HG02759 (cell line): ENCODE measurements at regions not wholly inside any gene's neighbourhood (a gene's known extent, or its start where the extent isn't known, plus 50 kb on each side); places are given as distances from the start of the nearest gene placed in this dataset.
"Not testable (repeated sequence)": the region's sequence is repeated elsewhere in the genome, so short reads cannot be mapped to it uniquely, and the experiment has no call there.

Experiments
- ATAC-seq: cut with Tn5 transposase; IDR thresholded peaks from one replicate; pipeline ENCODE4 v1.9.1; 2021; ENCODE audit warnings: mild to moderate bottlenecking, moderate library complexity; ENCODE audit not compliant: unreplicated experiment

DNA sequence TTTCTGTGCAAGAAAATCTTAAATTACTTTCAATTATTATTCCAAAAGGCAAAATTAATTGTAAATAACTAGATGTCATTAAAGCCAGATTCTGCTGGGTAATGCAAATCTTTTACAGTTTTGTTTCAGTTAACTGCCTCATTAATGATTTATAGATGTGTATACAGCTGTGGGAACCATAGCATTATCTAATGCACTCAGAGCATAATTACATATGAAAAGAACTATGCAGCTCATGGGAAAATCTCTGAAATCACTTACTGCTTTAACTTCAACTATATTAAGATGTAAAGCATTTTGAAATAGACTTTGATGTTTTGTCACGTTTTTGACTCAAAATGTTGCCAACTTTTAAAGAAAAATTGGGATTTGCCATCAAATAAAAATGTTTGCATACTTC lies 630.3 kb upstream of the KLHL4 start:
- no peak for ATAC-seq

DNA sequence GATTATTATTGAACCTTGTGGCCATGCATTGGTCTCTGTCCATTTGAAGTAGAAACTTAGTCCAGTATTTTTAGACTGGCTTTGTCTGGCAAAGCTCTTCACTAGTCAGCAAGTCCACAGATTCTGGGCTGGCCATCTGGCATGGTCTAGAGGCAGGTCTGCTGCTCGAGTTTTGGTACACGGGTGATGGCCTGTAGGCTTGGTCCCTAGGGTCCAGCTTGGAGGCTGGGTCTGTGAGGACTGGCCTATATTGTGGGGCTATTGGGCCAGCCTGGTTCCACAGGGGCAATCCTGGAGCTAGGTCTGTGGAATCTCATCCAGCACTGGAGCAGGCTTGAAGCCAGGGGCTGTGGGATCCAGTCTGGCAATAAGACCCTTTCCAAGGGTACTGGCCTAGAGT lies 607.6 kb upstream of the KLHL4 start:
- ATAC-seq: no peak

DNA sequence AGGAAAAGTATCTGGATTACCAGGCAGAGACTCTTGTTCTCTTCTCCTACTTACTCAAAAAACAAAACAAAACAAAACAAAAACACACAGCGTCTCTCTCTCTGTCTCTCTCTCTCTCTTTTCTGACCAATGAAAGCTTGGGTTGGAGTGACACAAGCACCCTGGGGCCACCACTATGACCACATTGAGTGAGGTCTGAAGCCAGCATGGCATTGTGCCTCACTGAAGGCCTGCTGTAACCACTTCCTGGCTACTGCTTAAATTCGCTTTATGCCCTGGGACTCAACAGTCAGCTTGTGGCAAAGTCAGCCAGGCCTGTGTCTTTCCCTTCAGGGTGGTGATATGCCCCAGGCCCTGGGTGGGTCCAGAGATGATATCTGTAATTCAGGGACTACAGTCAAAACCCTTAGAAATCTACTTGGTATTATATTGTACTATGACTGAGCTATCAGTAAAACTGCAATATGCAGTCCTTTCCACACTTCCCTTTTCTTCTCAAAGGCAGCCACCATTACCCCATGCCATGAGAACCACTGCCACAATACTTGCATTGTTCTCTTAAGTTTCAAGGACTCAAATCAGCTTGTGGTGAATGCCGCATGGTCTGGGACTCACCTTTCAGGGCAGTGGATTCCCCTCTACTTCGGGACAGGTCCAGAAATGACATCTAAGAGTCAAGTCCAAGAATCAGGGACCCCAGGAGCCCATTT lies 606.8 kb upstream of the KLHL4 start:
- ATAC-seq: no peak

DNA sequence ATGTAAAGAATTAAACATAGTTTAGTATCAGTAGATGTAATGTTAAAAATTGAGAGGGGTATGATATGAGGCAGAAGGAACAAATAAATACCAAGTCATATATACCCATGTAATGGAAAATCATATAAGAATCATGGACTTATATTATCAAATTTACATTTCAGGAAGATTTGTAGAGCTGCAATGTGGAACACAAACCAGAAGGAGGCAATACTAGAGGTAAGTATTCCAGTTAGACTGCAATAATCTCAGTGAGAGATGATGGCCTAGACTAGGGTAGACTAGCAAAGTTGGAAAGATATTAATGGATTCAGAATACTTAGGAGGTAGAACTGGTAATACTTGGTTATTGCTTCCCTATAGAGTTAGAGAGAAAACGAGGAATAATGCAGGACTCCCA lies 603.0 kb upstream of the KLHL4 start:
- no peak for ATAC-seq

DNA sequence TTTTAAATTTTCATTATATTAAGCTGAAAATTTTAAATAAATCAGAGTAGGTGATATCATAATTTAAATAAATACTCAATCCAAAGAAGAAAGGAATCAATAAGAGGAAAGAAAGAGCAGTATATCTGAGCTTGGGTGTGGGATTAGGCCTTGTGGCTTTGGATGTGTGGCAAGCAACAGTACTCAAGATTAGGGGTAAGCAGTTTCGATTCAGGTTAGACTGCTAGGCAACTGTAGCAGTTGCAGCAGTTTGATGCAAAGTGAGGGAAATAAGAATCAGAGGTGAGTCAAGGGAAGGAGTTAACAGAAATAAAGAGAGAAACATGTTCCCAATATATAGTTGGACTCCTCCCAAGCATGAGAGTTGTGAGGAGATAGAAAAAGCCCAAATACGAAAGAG lies 599.6 kb upstream of the KLHL4 start:
- ATAC-seq: no peak

DNA sequence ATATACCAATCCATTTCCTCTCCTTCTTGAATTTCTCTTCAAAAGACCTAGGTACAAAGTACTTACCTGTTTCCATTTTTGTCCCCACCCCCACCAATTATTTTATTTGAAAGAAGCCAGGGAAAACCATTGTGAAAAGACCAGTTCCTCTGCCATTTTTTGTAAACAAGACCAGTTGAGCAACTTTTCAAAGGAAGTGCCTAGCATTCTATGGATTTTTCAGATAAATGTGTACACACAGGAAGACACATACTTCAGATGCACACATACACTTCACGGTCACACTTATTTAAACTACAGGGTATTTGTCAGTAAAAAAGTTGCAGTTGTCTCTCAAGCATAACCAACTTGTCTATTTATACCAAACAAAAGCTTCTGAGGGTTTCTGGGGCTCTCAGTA lies 587.2 kb upstream of the KLHL4 start:
- ATAC-seq: no peak

DNA sequence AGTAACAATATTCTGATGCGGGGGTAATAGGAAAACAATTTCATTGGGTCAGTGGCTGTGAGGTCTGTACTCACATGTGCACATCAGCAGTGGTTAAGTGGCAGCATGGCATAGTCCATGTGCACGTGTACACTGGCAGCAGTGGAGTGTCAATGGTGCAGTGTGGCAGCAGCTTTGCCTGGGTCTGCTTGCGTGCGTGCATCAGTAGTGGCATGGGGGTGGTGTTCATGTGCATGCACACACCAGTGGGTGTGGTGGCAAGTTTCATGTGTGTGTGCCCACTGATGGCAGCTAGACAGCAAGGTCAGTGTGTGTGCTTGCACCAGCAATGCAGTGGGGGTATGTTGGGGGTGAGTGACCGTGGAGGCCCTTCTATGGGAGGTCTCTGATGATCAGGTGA lies 581.6 kb upstream of the KLHL4 start:
- ATAC-seq: no peak

DNA sequence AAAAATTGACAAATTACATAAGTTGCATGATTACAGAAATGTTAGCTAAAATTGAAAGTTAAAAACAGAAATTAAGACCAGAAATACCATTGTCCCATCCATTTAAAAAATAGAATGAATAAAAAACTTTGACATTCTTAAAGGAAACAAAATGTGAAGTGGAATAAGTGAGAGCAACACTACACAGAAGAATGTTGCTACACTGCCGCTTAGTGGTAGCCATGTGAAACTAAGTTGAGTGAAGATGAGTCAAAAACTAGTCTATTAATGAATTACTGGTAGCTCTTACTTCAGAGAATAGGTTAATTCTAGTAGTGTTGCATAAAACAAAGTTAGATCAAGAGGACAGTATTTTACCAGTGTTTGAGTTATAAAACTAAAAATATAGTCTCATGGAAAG lies 571.0 kb upstream of the KLHL4 start:
- ATAC-seq: peak; percentile 78

DNA sequence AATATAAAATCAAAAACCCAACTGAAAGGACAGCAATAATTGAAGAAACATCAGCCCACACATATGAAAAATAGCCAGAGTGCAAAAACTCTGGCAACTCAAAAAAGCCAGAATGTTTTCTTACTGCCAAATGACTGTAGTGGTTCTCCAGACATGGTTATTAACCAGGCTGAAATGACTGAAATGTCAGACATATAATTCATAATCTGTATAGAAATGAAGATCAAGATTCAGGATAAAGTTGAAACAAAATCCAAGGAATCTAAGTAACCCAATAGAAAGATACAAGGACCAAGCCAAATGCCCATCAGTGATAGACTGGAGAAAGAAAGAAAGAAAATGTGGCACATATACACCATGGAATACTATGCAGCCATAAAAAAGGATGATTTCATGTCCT lies 553.3 kb upstream of the KLHL4 start:
- ATAC-seq: no peak

DNA sequence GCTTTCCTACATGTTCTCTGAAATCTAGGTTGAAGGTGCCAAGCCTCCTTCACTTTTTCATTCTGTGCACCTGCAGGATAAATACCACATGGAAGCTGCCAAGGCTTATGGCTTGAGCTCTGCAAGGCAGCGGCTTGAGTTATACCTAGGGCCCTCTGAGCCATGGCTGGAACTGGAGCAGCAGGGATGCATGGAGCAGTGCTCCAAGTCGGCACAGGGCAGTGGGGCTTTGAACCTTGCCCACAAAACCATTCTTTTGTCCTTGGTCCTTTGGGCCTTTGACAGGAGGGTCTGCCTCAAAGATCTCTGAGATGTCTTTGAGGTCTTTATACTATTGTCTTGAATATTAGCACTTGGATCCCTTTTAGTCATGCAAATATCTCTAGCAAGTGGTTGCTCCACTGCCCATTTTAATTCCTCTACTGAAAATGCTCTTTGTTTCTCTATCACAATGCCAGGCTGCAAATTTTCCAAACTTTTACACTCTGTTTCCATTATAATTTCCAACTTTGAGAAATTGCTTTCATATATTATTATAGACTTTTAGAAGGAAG lies 536.2 kb upstream of the KLHL4 start:
- ATAC-seq: no peak

DNA sequence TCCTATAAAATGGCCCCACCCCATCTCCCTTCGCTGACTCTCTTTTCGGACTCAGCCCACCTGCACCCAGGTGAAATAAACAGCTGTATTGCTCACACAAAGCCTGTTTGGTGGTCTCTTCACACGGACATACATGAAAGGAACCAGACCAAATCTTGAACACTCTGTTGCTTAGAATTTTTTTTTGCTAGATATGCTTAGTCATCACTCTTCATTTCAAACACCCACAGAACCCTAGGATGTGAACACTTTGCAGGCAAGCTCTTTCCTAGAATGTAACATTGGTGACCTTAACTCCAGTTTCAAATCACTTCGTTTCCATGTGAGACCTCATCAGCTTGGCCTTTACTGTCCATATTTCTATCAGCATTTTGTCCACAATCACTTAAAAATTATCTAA lies 530.3 kb upstream of the KLHL4 start:
- not testable (repeated sequence) for ATAC-seq

DNA sequence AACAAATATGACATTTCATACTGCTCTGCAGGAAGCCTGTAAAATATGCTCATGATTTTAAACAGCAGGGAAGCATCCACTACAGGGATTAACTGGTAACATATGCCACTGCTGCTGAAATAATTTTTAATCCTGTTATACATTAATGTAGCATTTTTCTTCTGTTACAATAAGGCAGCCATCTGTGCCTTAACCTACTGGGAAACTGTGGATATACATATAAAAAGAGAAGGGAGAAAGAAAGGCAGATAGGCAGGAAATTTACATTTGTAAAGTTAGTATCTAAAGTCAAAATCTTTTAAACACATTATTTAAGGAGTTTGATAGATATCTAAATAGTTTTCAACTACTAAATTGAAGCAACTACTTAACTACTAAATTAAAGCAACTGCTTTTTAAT lies 514.6 kb upstream of the KLHL4 start:
- no peak for ATAC-seq

DNA sequence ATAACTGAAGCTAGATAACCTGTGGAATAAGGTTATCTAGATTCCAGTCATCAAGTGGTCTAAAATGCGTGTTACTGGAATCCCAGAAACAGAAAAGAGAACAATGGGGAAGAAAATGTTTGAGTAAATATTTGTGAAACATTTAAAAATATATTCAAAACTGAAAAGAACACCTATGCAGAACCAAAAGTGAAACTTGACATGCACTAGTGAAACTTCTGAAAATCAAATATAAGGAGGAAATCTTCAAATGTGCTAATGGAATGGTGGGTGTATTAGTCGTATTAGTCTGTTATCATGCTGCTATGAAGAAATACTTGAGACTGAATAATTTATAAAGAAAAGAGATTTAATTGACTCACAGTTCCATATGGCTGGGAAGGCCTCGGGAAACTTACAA lies 512.4 kb upstream of the KLHL4 start:
- no peak for ATAC-seq

DNA sequence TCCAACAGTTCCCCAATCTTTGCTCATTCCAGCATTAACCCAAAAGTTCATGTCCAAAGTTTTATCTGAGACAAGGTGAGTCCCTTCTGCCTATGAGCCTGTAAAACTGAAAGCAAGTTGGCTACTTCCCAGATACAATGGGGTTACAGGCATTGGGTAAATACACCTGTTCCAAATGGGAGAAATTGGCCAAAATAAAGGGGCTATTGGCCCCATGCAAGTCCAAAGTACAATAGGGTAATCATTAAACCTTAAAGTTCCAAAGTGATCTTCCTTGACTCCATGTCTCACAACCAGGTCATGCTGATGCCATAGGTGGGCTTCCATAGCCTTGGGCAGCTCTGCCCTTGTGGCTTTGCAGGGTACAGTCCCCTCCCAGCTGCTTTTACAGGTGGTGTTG lies 511.7 kb upstream of the KLHL4 start:
- ATAC-seq: no peak

DNA sequence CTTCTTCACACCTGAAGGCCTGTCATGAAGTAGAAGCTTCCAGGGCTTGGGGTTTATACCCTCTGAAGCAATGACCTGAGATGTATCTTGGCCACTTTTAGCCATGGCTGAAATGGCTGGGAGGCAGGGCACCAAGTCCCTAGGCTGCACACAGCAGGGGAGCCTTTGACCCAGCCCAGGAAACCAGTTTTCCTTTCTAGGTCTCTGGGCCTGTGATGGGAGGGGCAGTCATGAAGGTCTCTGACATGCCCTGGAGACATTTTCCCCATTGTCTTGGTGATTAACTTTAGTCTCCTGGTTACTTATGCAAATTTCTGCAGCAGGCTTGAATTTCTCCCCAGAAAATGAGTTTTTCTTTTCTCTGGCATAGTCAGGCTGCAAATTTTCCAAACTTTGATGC lies 511.0 kb upstream of the KLHL4 start:
- ATAC-seq: no peak

DNA sequence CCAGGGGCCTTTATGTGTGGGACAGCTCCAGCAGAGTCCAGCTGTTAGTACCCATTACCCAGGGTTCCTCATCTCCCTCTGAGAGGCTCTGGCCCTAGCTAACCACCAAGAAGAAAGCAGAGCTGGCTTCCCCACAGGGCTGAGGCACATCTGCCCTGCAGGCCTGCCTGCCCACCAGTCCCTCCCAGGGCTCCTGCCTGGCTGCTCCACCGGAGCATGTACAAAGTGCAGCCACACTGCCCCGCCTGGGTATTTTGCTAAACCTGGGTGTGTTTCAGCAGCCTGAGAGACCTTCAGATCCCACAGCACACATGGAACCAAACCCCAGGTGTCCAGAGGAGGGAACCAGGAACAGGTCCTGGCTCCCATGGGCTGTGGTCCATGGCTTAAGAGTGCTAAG lies 500.4 kb upstream of the KLHL4 start:
- no peak for ATAC-seq

DNA sequence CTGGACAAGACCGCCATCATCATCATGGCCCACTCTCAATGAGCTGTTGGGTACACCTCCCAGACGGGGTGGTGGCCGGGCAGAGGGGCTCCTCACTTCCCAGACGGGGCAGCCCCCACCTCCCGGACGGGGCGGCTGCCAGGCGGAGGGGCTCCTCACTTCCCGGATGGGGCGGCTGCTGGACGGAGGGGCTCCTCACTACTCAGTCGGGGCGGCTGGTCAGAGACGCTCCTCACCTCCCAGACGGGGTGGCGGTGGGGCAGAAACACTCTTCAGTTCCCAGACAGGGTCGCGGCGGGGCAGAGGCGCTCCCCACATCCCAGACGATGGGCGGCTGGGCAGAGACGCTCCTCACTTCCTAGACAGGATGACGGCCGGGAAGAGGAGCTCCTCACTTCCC lies 484.5 kb upstream of the KLHL4 start:
- ATAC-seq: not testable (repeated sequence)

DNA sequence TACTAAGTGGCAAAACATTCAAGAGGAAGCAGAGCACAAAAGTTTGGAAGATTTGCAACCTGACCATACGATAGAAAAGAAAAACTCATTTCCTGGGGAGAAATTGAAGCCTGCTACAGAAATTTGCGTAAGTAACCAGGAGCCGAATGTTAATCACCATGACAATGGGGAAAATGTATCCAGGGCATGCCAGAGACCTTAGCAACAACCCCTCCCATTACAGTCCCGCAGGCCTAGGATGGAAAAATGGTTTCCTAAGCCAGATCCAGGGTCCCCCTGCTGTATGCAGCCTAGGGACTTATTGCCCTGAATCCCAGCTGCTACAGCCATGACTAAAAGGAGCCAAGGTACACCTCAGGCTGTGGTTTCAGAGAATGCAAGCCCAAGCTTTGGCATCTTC lies 472.2 kb upstream of the KLHL4 start:
- ATAC-seq: no peak

DNA sequence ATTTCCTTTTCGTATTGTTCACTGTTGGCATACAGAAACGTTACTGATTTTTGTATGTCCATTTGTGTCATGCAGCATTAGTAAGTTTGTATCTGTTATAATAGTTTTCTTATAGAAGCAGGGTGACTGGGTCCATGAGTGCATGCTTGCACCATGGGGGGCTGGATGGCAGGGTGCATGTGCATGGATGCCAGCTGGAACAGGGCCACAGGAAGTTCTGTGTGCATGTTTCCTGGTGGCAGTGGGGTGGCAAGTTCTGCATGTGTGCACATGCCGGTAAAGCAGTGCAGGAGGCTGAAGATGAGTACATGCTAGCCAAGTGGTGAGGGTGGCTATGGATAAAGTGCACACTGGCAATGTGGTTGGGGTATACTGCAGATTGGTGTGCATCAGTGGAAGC lies 468.0 kb upstream of the KLHL4 start:
- no peak for ATAC-seq

DNA sequence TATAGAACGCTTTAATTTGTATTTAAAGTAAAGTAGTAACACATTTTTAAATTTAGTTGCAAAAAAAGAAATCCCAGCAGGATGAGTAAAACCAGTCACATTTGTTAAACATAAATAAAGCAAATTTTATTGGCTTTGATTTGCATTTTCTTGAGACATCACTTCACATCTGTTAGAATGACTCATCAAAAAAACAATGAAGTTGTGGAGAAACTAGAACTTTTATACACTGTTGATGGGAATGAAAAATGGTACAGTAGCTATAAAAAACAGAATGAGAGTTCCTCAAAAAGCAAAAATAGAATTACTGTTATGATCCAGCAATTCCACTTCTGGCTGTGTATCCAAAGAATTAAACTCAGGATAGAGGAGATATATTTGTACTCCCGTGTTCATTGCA lies 454.0 kb upstream of the KLHL4 start:
- no peak for ATAC-seq

DNA sequence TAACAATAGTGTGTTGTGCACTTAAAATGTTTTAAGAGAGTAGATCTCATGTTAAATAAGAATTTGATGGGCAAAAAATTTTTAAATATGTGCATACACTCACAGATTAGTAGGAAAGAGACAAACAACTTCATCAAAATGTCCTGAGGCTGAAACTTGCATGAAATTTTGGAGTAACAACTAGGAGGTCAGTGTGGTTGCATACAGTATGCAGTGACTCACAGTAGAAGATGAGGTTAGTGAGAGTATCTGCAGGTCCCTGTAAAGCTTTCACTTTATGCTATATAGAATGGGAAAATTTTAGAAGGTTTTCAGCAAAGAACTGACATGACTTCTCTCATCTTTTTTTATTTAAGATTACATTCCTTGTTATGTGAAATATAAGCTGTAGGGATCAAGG lies 453.1 kb upstream of the KLHL4 start:
- ATAC-seq: no peak

DNA sequence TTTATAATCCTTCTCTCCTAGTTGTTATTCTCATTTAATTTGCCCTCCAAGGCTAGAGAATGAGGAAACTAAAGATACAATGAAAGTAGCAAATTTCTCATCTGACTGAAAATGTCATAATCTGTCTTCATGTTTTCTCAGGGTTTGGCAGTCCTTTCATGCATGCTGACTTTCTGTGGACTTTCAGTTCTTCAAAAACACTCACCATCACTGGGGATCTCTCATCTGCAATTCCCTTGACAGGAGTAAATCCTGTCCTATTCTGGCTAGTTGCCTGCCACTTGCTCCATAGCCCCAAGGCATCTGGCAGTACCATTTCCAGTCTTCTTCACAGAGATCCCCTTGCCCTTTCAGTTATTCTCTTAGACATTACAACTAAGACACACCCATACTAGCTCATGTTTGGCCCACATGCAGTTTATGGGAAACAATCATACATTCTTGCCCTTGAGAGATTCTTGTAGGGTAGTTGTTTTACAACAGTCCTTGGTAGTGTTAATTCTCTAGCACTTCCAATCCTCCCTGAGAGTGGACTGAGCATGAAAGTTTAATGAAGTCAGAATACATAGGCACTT lies 449.7 kb upstream of the KLHL4 start:
- no peak for ATAC-seq

DNA sequence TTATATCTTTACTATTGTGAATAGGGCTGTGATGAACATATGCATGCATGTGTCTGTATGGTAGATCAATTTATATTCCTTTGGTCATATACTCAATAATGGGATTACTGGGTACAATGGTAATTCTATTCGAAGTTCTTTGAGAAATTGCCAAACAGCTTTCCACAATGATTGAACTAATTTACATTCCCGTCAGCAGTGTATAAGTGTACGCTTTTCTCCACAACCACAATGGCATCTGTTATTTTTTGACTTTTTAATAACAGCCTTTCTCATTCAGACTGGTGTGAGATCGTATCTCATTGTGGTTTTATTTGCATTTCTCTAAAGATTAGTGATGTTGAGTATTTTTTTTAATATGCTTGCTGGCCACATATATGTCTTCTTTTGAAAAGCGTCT lies 439.4 kb upstream of the KLHL4 start:
- ATAC-seq: no peak
